HG02852 (cell line): ENCODE measurements at regions not wholly inside any gene's neighbourhood (a gene's known extent, or its start where the extent isn't known, plus 50 kb on each side); places are given as distances from the start of the nearest gene placed in this dataset.

Source experiments
- ATAC-seq: cut with Tn5 transposase; IDR thresholded peaks from one replicate; pipeline ENCODE4 v1.9.1; 2021; ENCODE audit warnings: mild to moderate bottlenecking, moderate library complexity; ENCODE audit not compliant: unreplicated experiment

DNA sequence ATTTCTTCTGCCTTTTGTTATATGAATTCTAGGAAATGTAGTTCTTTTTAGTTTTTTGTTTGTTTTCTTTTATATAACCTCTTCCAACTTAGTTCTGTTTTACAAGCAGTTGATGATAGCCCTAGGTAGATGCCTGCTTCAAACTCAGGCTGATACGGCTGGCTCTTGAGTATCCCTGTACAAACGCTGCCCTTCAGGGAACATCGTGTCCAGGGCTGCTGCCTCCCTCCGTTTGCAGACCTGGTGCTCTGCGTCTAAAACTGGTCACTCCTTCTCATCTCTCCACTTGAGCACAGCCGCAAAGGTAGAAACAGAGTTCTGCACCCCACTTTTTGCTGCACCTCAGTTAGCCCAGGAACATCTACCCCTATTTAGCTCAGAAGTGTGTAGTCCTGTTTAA is 310.1 kb downstream of the PRL start:
- peak; percentile 10 for ATAC-seq

DNA sequence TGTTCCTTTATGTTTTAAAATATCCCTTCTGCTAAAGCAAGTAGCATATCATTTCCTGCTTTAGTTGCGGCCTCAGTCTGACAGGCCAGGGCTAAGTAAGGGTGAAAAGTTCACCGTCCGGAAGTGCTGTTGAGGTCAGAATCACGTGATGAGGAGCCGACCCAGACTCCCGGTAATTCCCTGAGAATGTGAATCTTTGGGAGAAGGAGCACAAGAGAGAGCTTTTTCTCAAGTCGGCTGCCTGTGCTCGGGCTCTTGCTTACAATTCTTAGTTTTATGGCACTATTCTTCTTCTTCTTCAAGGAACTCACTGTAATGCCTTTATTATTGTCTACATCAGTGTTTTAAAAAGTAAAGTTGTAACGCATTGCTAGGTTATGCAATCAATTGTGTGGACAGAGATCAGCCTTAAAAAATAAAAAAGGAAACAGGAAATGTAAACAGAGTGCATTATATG is 309.3 kb downstream of the PRL start:
- ATAC-seq, result peak; percentile 94

DNA sequence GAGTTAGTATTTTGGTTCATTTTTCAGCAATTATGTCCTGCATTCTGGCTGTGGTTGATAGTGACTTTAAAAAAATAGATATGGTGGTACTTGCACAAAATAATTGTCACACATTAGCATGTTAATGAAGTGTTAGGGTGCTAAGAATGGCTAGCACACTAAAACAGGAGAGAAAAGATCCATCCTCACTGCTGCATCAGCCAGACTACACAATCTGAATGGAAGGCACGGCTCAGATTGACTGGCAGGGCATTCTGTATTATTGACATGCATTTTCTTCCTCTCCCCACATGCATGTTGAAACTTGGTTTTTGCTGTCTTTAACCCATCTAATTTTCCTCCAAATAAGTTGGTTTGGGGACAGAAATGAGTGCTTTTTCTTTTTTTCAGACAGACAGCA is 306.3 kb downstream of the PRL start:
- ATAC-seq, result no peak

DNA sequence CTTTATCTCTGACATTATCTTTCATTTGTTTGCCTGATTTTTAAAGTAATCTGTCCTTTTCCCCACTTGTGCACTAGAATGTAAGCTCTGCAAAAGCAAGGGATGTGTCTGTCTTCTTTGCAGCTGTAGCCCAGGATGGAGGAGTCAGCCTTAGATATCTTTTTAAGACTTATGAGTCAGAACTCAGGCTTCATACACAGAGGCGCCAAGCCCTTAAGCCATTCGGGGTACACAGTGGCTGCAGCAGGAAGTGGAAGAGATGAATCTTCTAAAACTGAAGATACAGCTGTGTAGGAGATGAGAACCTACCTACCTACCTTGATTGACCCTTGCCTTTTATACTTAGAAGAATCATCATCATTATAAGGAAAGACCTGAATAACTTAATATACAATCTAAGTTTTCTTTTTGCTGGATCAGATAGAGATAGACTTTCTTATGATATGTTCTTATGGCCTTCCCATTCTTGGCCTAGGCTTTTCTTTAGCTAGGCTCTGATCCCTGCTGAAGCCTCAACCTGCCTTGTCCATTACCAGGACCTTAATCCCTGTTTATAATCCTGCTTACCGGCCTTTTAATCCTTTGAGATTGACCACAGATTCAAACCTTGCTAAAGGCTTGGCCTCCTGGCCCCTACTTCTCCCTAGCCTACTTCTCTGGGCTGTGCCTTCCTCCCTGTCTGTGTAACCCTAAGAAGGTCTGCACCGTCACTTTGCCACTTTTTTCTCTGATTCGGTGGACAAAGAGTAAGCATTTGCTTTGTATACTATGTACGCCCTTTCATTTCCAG is 304.5 kb downstream of the PRL start:
- no peak for ATAC-seq

DNA sequence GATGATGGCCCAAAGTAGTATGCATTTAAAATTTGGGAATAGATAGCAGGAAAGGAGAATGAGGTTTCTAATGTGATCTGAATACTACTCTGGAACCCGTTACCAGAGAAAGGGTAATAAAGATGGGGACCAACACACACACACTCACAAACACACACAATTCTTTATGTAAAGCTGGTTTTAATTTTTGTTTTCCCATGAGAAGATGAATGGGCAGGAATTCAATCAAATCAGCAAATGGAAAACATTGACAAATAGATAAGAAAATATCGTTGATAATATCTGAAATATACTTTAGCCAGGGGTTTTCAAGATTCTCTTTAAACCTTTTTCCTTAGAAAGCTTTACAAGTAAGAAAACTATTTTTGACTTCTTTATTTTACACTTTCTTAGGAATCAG is 303.0 kb downstream of the PRL start:
- ATAC-seq, result no peak

DNA sequence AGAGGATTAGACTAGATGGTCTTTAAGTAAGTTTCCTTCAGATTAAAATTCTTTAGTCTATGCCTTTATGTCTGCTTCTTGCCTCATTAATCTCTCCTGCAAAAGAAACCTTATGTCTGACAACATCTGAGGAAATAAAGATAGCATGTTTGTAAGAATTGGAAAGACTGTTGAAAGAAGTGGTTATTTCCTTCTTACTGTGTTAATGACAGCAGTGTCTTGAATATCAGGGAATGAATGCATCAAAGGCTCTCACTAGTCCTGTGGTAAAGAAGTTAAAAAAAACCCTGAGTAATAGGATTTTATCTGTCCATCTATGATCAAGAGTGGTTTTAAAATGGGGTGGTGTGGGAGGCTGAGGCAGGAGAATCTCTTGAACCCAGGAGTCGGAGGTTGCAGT is 302.0 kb downstream of the PRL start:
- no peak for ATAC-seq

DNA sequence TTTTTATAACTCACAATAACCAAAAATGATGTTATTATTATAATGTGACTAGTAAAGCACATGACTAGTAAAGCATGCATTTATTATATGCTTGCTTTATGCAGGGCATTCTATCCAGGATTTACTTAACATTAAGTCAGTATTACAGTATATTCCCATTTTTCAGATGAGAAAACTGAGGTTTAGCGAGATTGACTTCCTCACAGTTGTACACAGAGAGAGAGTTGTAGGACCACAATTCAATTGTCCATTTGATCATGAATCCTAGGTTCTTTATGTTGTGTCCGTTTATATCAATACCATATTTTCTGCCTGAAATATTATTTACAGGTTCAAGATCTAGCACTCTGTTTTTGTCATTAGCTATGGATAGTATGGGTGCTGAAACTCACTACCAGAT is 301.5 kb downstream of the PRL start:
- no peak for ATAC-seq

DNA sequence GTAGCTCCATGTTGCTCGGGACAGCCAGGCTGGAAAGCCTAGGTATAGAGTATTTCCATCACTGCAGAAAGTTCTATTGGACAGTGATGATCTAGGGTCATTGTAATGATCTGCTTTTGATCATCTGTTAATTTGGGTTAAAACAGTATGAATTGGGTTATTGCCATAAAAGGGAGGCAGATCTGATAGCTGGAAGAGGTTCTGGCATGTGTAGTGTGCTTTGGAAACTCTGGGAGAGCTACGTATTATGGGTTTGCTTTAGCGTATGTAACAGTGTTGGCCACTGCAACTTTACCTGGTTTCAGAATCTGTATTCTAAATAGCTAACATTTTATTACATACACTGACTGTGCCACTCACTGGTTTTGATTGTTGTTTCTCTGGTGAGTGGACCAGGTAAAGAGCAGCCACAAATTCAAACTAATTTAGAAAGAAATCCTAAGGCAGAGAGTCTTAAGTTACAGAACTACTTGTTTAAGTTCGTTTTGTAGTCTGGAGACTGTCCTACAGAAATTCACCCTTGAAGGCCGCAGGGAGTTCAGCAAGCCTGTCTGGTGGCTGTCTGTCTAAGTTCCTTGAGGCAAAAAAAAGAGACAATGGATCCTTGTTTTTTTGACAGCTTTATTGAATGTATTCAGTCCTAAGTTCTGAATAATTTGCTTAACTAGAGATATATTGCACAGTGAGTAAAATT is 300.3 kb downstream of the PRL start:
- ATAC-seq, result no peak

DNA sequence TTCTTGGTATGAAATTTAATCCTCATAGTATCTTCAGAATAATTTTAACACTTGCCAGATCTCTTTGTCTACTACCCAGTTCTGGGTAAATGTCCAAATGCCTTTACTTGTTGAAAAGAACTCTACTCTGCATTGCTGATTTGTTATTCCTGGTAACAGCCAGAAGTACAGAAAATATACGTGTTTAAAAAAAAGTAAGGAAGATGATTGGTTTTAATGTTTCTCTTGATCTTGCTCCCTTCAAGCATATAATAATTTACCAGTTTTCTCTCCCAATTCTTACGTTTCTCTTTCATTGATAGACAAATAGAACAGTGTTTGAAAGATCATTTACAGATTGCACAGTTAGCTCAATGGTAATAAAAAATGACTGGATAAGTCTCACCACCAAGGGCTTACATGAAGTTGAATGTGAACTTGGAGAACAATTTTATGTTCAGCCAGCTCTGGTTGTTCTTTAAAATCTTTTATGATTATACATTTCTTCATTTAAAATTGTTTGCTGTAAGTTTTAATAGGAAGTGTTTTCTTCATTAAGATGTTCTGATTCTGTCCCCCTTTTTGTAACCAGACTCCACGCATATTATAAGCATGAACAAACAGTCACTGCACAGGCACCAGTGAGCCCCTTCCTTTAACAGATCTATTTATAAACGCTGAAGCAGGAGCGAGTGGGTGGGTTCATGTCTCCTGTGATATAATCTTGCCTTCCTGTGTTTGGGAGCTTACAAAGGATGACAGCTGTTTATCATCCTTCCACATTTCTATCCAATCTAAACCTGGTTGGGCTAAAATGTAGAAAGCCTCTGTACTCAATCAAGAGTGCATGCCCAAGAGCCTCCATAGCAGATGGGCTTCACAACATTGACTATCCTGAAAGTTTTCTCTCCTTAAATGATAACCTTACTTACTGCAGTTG is 299.5 kb downstream of the PRL start:
- no peak for ATAC-seq

DNA sequence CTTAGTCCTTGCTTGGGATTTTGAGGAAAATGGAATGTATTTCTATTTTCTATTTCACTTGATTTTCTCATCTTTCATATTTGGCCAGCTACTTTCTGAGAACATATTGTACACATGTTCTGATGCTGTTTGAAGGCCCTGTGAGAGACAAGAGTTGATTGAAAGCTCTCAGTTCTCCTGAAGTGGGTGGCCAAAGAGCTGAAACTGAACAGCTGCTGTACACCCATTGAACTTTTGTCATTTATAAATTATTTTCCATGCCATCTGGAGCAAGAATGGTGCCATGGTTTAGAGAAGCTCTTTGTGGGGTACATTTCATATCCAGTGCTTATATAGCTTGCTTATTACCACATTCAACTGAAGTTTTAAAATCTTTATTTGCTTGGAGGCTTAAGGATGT is 298.3 kb downstream of the PRL start:
- peak; percentile 68 for ATAC-seq

DNA sequence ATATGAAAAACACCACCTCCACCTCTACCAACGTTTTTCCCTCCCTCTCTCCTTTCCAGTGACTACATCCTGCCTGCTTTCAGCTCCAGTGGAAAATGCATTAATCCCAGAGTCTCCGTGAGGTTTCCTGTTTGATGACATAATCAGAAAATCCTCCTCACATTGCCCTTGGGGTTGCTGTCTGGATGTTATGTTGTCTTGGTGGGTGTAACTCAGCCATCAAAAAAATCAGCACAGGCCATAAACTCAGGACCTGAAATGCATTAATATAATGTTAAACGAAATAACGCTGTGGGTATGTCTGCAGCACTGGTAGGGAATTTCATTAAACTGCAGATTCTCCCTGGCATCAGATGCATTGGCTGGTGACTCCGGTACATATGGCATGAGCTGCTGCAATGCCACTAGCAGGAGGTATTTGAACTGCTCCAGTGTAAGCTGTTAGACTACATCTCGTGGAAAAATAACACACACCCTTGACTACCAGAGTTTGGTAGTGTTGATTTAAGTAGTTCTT is 297.8 kb downstream of the PRL start:
- ATAC-seq, result no peak

DNA sequence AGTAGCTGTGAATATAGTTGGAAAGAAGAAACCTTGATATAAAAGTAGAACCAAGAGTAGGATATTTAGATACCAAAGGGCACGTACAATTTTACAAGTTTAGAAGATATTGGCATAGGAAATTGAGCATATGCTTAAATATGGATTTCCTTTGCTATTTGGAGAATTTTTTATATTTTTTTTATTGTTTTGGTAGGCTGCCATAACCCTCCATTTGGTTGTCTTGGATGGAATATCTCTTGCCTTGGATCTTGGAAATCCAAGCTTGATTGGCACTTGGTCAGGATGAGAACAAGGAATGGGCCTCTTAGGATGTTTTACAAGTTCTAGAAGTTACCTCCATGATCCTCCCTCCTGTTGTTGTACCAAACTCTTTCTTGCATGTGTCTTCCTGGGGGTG is 297.1 kb downstream of the PRL start:
- no peak for ATAC-seq

DNA sequence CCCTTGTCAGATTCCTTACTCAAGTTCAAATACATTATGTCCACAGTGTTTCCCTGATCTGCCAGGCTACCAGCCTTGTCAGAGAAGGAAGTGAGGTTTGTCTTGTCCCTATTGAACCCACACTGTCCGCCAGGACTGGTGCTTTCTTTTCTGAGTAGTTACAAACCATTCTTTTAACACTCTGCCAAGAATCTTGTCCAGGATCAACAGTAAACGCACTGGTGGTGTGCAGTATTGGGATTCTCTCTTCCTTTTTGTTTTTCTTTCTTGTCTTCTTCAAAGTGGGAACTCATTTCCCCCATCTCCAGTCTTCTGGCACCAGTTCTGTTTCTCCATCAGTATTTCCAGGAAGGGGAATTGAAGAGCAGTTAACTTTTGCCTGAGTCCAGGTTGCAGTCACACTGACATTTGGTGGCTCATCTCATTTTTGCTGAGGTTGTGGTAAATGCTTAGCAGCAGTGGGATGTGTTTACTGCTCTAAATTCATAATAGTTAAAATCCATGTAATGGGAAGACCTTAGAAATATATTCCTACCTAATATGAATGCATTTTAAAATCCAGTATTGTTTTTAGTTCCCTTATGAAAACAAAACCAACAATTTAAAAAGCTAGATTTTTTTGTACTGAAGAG is 295.3 kb downstream of the PRL start:
- no peak for ATAC-seq

DNA sequence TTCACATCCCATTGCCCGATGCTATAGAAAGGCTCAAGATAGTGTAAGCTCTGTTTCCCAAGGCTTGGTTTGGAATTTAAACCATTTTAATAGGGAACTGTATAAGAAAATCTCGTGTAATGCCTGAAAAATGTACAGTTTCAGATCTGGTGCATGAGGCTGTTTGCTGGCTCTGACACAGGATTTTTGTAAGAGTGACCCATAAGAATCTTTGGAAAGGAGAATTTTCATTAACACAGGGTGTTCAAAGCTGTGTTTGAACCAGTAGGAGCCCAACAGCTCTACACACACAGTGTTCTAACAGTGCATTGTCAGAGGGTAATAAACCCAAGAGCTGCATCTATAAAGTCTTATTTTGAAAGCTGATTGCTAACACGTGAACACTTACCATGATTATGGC is 293.5 kb downstream of the PRL start:
- no peak for ATAC-seq

DNA sequence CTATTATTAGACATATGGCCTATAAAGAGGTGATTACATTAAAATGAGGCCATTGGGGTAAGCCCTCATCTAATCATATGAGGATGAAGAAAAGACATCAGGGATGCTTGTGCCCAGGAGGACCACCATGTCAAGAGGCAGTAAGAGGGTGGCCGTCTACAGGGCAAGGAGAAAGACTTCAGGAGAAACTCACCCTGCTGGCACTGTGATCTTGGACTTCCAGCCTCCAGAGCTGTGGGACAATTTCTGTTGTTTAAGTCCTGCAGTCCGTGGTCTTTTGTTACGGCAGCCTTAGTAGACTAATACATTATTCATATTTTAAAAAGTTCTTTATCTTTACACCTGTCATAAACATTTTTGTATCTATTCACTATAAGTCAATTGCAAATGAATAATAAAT is 290.0 kb downstream of the PRL start:
- ATAC-seq, result no peak

DNA sequence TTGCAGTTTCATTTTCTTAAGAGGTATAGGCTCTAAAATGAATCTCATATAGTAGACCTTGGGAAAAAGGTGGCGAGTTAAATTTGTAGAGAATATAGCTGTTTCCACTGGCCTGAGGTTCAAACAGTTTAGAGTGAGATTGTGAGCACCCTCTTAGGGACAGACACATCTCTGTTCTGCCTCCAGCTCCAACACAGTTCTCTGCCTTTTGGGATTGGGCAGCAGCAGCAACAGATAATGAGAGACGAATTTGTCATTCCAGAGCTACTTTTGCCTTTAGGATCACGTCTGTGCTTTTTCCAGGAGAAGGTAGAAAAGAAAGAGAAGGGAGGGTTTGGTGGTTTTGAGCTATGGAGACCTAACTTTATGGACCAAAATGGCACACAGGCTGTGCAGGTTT is 289.4 kb downstream of the PRL start:
- ATAC-seq, result no peak

DNA sequence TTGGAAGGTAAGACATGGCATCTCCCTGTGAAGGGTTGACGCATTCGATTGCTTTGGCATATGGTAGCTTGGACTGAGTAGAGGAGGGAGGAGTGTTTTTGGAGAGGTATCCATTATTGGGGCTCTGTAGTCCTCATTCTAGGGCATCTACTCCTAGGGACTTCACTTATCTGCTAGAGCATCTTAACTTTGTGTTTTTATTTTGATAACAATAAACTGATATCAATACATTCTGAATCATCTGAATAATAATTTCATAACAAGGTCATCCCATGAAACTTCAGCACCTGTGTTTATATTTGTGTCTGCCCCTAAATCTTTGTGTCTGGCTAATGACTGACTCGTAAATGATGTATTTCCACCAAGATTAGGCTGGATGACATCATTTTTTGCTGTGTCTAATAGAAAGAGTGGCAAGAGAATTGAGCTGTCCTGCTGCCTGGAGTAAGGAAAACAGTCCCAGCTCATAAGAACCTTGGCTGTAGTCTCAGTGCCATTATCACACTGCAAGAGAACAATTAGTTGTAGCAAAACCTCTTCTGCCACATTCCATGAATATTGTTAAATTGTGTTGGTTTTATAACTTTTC is 288.5 kb downstream of the PRL start:
- ATAC-seq, result no peak

DNA sequence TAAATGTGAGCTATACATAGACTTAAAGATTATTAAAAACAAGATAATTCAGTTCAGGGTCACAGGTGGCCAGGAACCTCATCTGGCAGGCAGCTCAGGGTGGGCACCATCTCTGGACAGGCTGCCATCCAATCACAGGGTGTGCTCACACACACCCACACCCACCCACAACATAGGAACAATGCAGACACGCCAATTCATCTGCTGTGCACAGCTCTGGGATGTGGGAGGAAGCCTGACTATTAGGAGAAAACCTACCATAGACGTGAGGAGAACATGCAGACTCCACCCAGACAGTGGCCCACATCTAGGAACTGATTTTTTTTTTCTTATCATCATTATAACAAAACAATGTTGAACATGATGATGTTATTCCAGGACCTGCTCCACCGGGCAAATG is 286.7 kb downstream of the PRL start:
- ATAC-seq, result no peak

DNA sequence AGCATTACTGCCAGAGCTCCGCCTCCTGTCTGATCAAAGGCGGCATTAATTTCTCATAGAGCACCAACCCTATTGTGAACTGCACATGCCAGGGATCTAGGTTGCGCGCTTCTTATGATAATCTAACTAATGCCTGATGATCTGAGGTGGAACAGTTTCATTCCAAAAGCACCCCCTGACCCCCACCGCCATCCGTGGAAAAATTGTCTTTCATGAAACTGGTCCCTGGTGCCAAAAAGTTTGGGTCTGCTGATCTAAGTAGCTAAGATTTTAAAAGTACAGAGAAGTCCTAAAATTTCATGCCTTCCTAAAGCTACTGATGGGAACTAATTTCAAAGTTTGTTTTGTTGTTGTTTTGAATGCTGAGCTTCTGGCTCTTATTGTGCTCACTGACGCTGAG is 281.6 kb downstream of the PRL start:
- no peak for ATAC-seq

DNA sequence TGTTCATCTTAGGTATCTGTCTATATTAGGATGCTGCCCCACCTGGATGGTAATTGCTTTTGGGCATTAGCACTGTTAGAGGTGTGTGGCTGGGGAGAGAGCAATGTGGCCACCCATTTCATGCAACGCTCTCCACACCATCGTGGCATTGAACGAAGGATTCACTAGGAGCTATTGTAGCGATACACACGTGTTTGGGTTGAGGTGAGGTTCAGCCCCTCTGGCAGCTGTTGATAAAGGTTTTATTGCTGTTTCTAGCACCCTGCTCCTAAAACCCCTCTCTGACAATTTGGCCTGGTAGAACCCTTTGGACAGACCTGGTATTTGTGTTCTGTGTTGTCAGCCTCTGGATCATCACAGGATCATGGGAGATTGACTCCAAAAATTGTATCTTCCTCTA is 280.9 kb downstream of the PRL start:
- ATAC-seq, result no peak
